ENCODE measurements at regions not wholly inside any gene's neighbourhood (a gene's known extent, or its start where the extent isn't known, plus 50 kb on each side); places are given as distances from the start of the nearest gene placed in this dataset.

GRCh38 chr7:53500076-53500475 is 464.6 kb downstream of the POM121L12 start:
- Mint-ChIP-seq H3K4me3 (no peak overlapping the region), H3K4me1 (no peaks in the 10 kb centered on the region)
- no peak for TF ChIP-seq SOX15 (CRISPR knock-in tag; IDR thresholded peaks at IDR 0.05)
- no peak for TF ChIP-seq RELA (CRISPR knock-in tag; IDR thresholded peaks at IDR 0.05; ENCODE audit: borderline replicate concordance)
- TF ChIP-seq TCF7 (CRISPR knock-in tag; IDR thresholded peaks at IDR 0.05; ENCODE audit: low read depth) = no peak
- TF ChIP-seq FOXK1 (CRISPR knock-in tag; IDR thresholded peaks at IDR 0.05) = no peak
- TF ChIP-seq MYBL2 (CRISPR knock-in tag; IDR thresholded peaks at IDR 0.05) = no peak
- no peak for TF ChIP-seq STAT6 (CRISPR knock-in tag; conservative IDR thresholded peaks at IDR 0.05; ENCODE audit: low read depth)
- TF ChIP-seq KAT7 (CRISPR knock-in tag; IDR thresholded peaks at IDR 0.05; ENCODE audit: borderline replicate concordance) = no peak
- TF ChIP-seq E2F5 (CRISPR knock-in tag; IDR thresholded peaks at IDR 0.05) = no peak
- TF ChIP-seq TP53 (CRISPR knock-in tag; IDR thresholded peaks at IDR 0.05) = no peak
- no peak for TF ChIP-seq NR3C1 (CRISPR knock-in tag; conservative IDR thresholded peaks at IDR 0.05; ENCODE audit: low read depth)
- no peak for TF ChIP-seq MAX (CRISPR knock-in tag; IDR thresholded peaks at IDR 0.05)
- no peak for TF ChIP-seq ZSCAN18 (CRISPR knock-in tag; IDR thresholded peaks at IDR 0.05)
- TF ChIP-seq ETV6 (CRISPR knock-in tag; IDR thresholded peaks at IDR 0.05) = no peak
- TF ChIP-seq E2F4 (CRISPR knock-in tag; IDR thresholded peaks at IDR 0.05; ENCODE audit: borderline replicate concordance, low read depth) = no peak
- no peak for TF ChIP-seq ZNF671 (CRISPR knock-in tag; IDR thresholded peaks at IDR 0.05)
- TF ChIP-seq GABPB1 (CRISPR knock-in tag; IDR thresholded peaks at IDR 0.05) = no peak
- no peak for TF ChIP-seq ZNF138 (CRISPR knock-in tag; conservative IDR thresholded peaks at IDR 0.05)
- TF ChIP-seq OVOL2 (CRISPR knock-in tag; IDR thresholded peaks at IDR 0.05; ENCODE audit: borderline replicate concordance) = no peak

GRCh38 chr7:53504914-53505313 is 469.5 kb downstream of the POM121L12 start:
- ATAC-seq = no peak
- TF ChIP-seq TEAD1 (CRISPR knock-in tag; IDR thresholded peaks at IDR 0.05) (no peak), GABPB1 (CRISPR knock-in tag; IDR thresholded peaks at IDR 0.05) (no peak), ARID4B (CRISPR knock-in tag; IDR thresholded peaks at IDR 0.05; ENCODE audit: borderline replicate concordance) (no peak)
- no peaks in the 10 kb centered on the region for H3K4me1 Mint-ChIP-seq
- DNase-seq (ENCODE audit: low spot score) = no peak
- H3K27me3 Mint-ChIP-seq (ENCODE audit: low read depth) = no peaks in the 10 kb centered on the region
- CTCF ChIA-PET = no interaction called here
- POLR2A ChIA-PET = no interaction called here
- no peaks in the 10 kb centered on the region for H3K9me3 Mint-ChIP-seq
- no peaks in the 10 kb centered on the region for H3K36me3 Mint-ChIP-seq
- H3K27ac Mint-ChIP-seq = no peak overlapping the region
- no peak overlapping the region for H3K4me3 Mint-ChIP-seq

More at GRCh38 chr7:53500076-53500475, 464.6 kb downstream of the POM121L12 start:
- H3K9me3 Mint-ChIP-seq = peaks cover 13% of the 10 kb centered on the region; the same call in 1 of the 2 replicates
- H3K27me3 Mint-ChIP-seq (ENCODE audit: low read depth) = no peaks in the 10 kb centered on the region
- no peaks in the 10 kb centered on the region for H3K36me3 Mint-ChIP-seq
- POLR2A ChIA-PET = no interaction called here
- ATAC-seq (no peak), DNase-seq (ENCODE audit: low spot score) (no peak)
- CTCF ChIA-PET = no interaction called here
- H3K27ac Mint-ChIP-seq = no peak overlapping the region

Data from WTC11 (cell line).